Astrocyte of the hippocampus (primary cell): ENCODE measurements at regions not wholly inside any gene's neighbourhood (a gene's known extent, or its start where the extent isn't known, plus 50 kb on each side); places are given as distances from the start of the nearest gene placed in this dataset.
"Not testable (repeated sequence)": the region's sequence is repeated elsewhere in the genome, so short reads cannot be mapped to it uniquely, and the experiment has no call there.

Experiments
- DNase-seq: peaks from one replicate; pipeline ENCODE4 v3.0.0; 2011; ENCODE audit warnings: low read depth, low spot score

DNA sequence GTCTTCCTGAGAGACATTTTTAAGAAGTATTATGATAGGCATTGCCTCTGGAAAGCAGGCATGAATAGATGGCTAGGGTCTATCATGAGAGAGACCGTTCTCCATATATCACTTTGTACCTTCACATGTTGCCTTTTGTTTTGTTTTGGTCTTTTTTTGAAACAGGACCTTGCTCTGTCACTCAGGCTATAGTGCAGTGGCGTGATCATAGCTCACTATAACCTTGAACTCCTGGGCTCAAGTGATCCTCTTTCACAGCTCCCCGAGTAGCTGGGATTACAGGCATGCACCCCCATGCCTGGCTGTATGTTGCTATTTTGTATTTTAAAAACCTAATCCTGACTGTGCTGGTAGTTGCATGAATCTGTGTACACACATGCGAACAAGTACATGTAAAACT, 869.6 kb upstream of the DEFB115 start:
- DNase-seq, result not testable (repeated sequence)

DNA sequence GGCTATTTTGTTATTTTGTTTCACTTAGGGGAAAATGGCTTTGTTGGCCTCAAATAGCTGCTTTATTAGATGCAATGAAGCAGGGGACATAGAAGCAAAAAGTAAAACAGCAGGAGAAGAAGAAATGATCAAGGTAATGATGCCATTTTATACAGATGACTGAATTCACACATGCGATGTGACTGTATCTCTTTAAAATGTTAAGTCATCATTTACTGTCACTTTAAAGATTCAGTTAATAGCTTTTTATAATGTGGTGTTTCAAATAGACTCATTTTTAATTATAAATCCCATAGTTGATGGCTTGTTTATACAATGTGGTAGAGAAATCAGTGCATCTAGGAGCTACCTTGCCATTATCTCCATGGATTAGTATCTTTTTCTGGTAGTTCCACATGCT, 863.9 kb upstream of the DEFB115 start:
- not testable (repeated sequence) for DNase-seq

DNA sequence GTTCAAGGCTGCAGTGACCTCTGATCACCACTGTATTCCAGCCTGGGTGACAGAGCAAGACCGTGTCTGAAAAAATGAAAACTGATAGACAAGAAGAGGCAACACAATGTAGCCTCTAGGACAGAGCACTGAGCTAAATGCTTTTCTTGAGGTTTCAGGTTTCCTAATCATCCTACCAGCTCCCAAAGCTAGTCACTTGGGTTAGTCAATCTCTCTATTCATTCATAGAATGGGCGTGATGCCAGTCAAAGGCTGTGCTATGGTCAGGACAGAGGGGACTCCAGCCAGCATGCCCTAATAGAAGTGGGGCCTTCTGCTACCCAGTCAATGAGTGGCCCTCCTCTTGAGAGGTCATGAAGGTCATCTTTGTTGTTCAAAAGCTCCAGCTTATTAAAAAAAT, 860.4 kb upstream of the DEFB115 start:
- not testable (repeated sequence) for DNase-seq

GRCh38 chr20:30405061-30405460, 852.4 kb upstream of the DEFB115 start:
- DNase-seq, result not testable (repeated sequence)

- DNase-seq, result not testable (repeated sequence)
These were observed 851.9 kb upstream of the DEFB115 start for GRCh38 chr20:30405585-30405984.

DNA sequence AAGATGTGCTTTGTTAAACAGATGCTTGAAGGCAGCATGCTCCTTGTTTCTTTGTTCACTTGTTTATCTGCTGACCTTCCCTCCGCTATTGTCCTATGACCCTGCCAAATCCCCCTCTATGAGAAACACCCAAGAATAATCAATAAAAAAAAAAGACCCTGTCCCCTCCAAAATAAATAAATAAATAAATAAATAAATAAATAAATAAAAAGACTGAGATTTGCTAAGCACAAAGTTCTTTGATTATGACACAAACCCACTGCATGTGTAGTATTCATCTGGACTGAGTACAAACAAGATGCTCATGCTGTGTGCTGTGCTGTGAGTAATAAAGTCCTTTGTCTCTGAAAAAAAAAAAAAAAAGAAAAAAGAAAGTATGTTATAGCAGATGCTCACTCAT, 851.1 kb upstream of the DEFB115 start:
- not testable (repeated sequence) for DNase-seq

GRCh38 chr20:30412972-30413371, 844.5 kb upstream of the DEFB115 start:
- DNase-seq, result no peak

- not testable (repeated sequence) for DNase-seq
These were observed 840.1 kb upstream of the DEFB115 start for GRCh38 chr20:30417387-30417786.

- DNase-seq, result not testable (repeated sequence)
These were observed 839.1 kb upstream of the DEFB115 start for GRCh38 chr20:30418378-30418777.

DNA sequence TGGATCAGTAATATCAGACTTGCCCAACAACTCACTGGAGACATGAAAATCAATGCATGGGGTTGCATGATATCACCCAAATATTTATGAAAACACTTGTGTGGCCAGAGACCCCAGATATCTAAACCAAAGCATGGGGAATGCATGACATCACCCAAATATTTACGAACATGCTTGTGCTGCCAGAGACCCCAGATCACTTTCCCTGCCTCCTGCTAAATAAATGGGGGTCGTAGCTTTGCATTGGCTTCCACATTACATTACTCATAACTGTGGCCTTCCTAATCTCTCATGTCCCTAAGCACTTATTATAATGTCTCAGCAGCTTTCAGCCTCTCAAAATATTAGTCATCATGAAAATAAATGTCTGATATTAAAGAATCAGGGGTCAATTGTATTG, 838.0 kb upstream of the DEFB115 start:
- no peak for DNase-seq

DNA sequence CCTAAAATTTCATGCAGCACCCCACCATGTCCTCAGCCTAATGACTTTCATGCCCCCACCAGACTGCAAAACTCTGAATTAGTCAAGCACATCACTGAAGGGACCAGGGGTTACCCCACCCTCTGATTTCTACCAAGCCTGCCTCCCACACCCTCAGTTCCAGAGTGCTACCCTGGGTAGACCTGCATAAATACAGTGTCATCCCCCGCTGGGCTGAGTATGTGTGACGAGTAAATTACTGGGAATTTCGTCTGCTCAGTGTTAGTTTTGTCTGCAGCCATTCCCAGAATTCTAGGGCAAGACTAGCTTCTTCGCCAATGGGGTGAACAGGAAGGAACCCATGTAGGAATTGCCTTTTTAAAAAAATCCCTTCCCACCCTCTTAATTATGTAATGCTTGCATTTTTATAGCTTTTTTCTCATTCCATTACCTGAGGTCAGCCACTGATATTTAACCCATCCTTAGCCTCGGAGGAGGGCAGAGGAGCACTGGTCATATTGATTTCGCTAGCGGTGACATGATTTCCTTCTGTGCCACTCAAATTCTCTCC, 837.5 kb upstream of the DEFB115 start:
- DNase-seq, result not testable (repeated sequence)
